ENCODE measurements at regions not wholly inside any gene's neighbourhood (a gene's known extent, or its start where the extent isn't known, plus 50 kb on each side); places are given as distances from the start of the nearest gene placed in this dataset.
A peak's percentile ranks its signal among the peaks of the same experiment; 100 is the strongest.
"Not testable (repeated sequence)": the region's sequence is repeated elsewhere in the genome, so short reads cannot be mapped to it uniquely, and the experiment has no call there.

DNA sequence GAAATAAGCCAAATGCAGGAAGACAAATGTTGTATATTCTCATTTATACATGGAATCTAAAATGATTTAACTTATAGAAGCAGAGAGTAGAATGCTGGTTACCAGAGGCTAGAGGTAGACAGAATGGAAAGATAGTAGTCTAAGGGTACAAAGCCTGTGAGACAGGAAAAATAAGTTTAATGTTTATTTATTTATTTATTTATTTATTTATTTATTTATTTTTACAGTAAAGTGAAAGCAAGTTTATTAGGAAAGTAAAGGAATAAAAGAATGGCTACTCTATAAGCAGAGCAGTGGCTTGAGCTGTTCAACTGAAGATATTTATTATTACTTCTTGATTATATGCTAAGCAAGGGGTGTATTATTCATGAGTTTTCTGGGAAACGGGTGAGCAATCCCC, 203.2 kb downstream of the LAS1L start:
- DNase-seq: no peak
- no peak for ATAC-seq
- intact Hi-C loops (cut with micrococcal nuclease): no loop called here

- ATAC-seq (no peak), DNase-seq (no peak)
- intact Hi-C loops (cut with micrococcal nuclease): no loop called here
Observed at GRCh38 chrX:65300104-65300809, 234.3 kb downstream of the LAS1L start.

GRCh38 chrX:65282905-65283304, 251.7 kb downstream of the LAS1L start:
- DNase-seq; ATAC-seq; intact Hi-C loops (cut with micrococcal nuclease): not testable (repeated sequence)

- intact Hi-C loops (cut with micrococcal nuclease): no loop called here
- ATAC-seq (no peak), DNase-seq (no peak)
Observed at GRCh38 chrX:65273152-65273551, 261.4 kb downstream of the LAS1L start.

DNA sequence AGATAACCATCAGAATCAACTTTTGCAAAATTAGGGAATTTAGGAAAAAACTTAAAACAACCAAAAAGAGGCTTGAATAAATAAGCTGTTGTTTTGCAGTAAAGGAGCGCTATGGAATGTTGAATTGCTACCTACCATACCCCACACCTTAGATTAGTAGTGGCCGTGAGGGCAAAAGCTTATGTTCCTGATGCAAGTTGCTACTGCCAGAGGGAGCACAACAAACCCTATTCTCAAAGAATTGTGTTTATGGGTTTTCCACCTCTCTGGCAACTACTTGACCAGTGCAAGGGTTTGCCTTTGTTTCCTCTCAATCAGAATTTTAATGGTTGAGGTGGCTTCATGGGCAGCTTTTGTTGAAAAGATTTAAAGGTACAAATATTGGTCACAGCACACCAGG, 268.1 kb downstream of the LAS1L start:
- ATAC-seq: no peak
- no peak for DNase-seq
- intact Hi-C loops (cut with micrococcal nuclease): no loop called here

DNA sequence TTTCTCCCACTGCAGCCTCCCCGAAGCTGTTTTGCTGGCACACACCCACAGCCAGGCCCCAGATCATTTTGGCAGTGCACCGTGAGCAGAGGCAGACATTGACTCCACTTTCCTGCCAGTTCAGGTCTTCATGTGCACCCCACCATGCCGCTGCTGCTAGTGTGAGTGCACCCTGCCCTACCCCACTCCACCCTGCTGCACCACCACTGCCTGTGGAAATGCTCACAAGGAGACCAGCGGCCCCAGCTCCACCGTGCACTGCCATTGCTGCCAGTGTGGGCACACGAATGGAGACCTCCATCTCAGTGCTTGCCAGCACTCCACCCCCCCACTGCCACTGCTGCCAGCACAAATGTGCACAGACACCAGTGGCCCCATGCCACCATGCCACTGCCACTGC, 277.6 kb upstream of the ZC4H2 start:
- intact Hi-C loops (cut with micrococcal nuclease): no loop called here
- no peak for DNase-seq
- ATAC-seq: no peak

GRCh38 chrX:65241059-65241721, 264.9 kb upstream of the ZC4H2 start:
- intact Hi-C loops (cut with micrococcal nuclease): no loop called here
- DNase-seq (no peak), ATAC-seq (no peak)

- no peak for ATAC-seq
- intact Hi-C loops (cut with micrococcal nuclease): no loop called here
Observed at GRCh38 chrX:65203545-65203944, 227.3 kb upstream of the ZC4H2 start.

GRCh38 chrX:65196758-65197360, 220.6 kb upstream of the ZC4H2 start:
- ATAC-seq (no peak), DNase-seq (peak; percentile 25)

More at GRCh38 chrX:65203545-65203944, 227.3 kb upstream of the ZC4H2 start:
- no peak for DNase-seq

GRCh38 chrX:65195621-65196020, 219.4 kb upstream of the ZC4H2 start:
- intact Hi-C loops (cut with micrococcal nuclease): no loop called here
- no peak for ATAC-seq

More at GRCh38 chrX:65196758-65197360, 220.6 kb upstream of the ZC4H2 start:
- intact Hi-C loops (cut with micrococcal nuclease): no loop called here

DNA sequence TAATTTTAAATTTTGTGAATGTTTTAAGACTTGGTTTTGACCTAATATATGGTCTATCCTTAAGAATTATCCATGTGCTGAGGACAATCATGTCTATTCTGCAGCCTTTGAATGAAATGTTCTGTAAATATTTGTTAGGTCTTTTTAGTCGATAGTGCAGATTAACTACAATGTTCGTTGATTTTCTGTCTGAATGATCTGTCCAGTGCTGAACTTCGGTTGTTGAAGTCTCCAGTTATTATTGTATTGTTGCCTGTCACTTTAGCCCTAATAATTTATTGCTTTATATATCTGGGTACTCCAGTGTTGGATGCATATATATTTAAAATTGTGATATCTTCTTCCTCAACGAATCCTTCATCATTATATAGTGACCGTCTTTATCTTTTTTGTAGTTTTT, 218.3 kb upstream of the ZC4H2 start:
- intact Hi-C loops (cut with micrococcal nuclease): no loop called here
- DNase-seq: no peak
- ATAC-seq: no peak

More at GRCh38 chrX:65195621-65196020, 219.4 kb upstream of the ZC4H2 start:
- DNase-seq: no peak

- DNase-seq; intact Hi-C loops (cut with micrococcal nuclease); ATAC-seq: not testable (repeated sequence)
Observed at GRCh38 chrX:65163325-65163724, 187.1 kb upstream of the ZC4H2 start.

GRCh38 chrX:65148232-65148631, 172.0 kb upstream of the ZC4H2 start:
- intact Hi-C loops (cut with micrococcal nuclease): no loop called here
- ATAC-seq: no peak
- DNase-seq: no peak

DNA sequence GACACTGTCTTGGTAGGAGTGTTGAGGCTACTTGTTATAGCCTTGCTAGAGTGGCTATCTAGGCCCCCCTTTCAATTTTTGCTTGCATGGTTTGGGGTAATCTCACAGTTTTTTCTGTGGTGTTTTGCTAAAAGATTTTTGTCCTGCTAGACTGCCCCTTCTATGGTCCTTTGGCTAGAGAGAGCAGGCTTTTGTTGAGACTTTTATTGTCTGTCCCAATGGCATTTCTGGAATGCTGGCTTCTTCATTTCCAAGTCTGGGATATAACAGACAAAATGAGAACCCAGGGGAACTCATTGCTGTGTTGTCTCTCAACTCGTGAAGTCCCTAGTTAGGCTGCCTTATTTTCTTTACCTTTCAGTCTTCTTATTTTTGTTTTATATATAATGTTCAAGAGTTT, 160.2 kb upstream of the ZC4H2 start:
- no peak for DNase-seq
- intact Hi-C loops (cut with micrococcal nuclease): no loop called here
- ATAC-seq: no peak

- intact Hi-C loops (cut with micrococcal nuclease): no loop called here
- DNase-seq (no peak), ATAC-seq (no peak)
Observed at GRCh38 chrX:65127842-65128241, 151.6 kb upstream of the ZC4H2 start.

GRCh38 chrX:65098851-65099250, 122.6 kb upstream of the ZC4H2 start:
- intact Hi-C loops (cut with micrococcal nuclease): no loop called here
- DNase-seq (no peak), ATAC-seq (no peak)

- no peak for DNase-seq
- intact Hi-C loops (cut with micrococcal nuclease): no loop called here
- ATAC-seq: no peak
Observed at GRCh38 chrX:65093658-65094057, 117.4 kb upstream of the ZC4H2 start.

- DNase-seq (no peak), ATAC-seq (no peak)
- intact Hi-C loops (cut with micrococcal nuclease): no loop called here
Observed at GRCh38 chrX:65073233-65073632, 97.0 kb upstream of the ZC4H2 start.

DNA sequence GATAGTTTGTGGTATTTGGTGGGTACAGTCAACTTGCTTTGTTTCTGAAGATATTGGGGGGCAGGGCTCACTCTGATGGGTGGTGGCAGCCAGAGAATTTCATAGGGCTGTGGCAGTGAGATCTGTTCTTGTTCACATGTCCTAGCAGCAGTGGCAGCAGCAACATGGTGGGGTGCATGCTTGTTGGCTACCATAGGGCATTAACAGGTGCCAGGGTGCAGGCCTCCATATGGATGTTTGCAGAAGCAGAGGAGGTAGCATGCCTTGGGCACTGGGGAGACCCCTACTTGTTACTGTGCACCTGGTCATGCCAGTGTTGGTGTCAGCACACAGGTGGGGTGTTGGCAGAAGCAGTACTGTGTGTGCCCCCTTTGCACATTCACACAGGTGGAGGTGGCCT, 96.3 kb upstream of the ZC4H2 start:
- intact Hi-C loops (cut with micrococcal nuclease): no loop called here
- ATAC-seq (no peak), DNase-seq (no peak)

DNA sequence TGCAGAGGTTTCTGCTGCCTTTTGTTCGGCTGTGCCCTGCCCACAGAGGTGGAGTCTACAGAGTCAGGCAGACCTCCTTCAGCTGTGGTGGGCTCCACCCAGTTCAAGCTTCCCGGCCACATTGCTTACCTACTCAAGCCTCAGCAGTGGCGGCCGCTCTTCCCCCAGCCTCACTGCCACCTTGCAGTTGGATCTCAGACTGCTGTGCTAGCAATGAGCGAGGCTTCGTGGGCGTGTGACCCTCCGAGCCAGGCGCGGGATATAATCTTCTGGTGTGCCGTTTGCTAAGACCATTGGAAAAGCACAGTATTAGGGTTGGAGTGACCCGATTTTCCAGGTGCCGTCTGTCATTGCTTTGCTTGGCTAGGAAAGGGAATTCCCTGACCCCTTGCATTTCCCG, 82.4 kb upstream of the ZC4H2 start:
- intact Hi-C loops (cut with micrococcal nuclease); ATAC-seq; DNase-seq: not testable (repeated sequence)

DNA sequence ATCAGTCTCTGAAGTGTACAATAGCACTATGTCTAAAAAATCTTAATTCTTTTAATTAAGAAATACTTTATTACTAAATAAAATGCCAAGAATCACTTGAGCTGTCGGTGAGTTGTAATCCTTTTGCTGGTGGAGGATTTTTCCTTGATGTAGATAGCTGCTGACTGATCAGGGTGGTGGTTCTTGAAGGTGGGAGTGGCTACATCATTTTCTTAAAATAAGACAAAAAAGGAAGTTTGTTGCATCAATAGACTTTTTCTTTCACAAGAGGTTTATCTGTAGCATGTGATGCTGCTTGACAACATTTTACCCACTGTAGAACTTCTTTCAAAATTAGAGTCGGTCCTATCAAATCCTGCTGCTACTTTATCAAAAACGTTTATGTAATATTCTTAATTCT, 68.8 kb upstream of the ZC4H2 start:
- ATAC-seq (no peak), DNase-seq (no peak)
- intact Hi-C loops (cut with micrococcal nuclease): no loop called here

Data from left ventricle myocardium superior (tissue), 1 donor.